IMR-90 (cell line): ENCODE measurements at regions not wholly inside any gene's neighbourhood (a gene's known extent, or its start where the extent isn't known, plus 50 kb on each side); places are given as distances from the start of the nearest gene placed in this dataset.

ENCODE experiments used
- CHD1 ChIP-seq: IDR thresholded peaks from 2 replicates; pipeline ENCODE4 v1.6.1; 2012; ENCODE audit warnings: low read depth, low read length, improper control_type of control experiment
- FOS ChIP-seq: fragments of 150-350 bp; IDR thresholded peaks from 2 replicates; pipeline ENCODE4 v1.6.1; 2016; ENCODE audit warnings: low read depth, low read length
- NFE2L2 ChIP-seq: fragments of 150-350 bp; IDR thresholded peaks from 2 replicates; pipeline ENCODE4 v1.6.1; 2016; ENCODE audit warnings: low read depth, mild to moderate bottlenecking, low read length
- POLR2A ChIP-seq: IDR thresholded peaks from 2 replicates; pipeline ENCODE4 v1.6.1; 2012; ENCODE audit warnings: mild to moderate bottlenecking, low read depth, low read length
- RAD21 ChIP-seq: IDR thresholded peaks from 2 replicates; pipeline ENCODE4 v1.6.1; 2012; ENCODE audit warnings: low read length, improper control_type of control experiment
- RCOR1 ChIP-seq: IDR thresholded peaks from 2 replicates; pipeline ENCODE4 v1.6.1; 2012; ENCODE audit warnings: mild to moderate bottlenecking, low read length, improper control_type of control experiment; ENCODE audit not compliant: insufficient replicate concordance
- RFX5 ChIP-seq: IDR thresholded peaks from 2 replicates; pipeline ENCODE4 v1.8.0; 2012; ENCODE audit warnings: low read depth, mild to moderate bottlenecking, low read length, moderate library complexity
- SMC3 ChIP-seq: fragments of 150-350 bp; IDR thresholded peaks from 2 replicates; pipeline ENCODE4 v1.6.1; 2016; ENCODE audit warnings: low read depth, mild to moderate bottlenecking, antibody characterized with exemption, low read length, moderate library complexity
- TF ChIP-seq, protein P1 (sequence below): conservative IDR thresholded peaks from 2 replicates; pipeline ENCODE4 v1.5.1; 2012; ENCODE audit warnings: mild to moderate bottlenecking, low read depth, low read length, improper control_type of control experiment

DNA sequence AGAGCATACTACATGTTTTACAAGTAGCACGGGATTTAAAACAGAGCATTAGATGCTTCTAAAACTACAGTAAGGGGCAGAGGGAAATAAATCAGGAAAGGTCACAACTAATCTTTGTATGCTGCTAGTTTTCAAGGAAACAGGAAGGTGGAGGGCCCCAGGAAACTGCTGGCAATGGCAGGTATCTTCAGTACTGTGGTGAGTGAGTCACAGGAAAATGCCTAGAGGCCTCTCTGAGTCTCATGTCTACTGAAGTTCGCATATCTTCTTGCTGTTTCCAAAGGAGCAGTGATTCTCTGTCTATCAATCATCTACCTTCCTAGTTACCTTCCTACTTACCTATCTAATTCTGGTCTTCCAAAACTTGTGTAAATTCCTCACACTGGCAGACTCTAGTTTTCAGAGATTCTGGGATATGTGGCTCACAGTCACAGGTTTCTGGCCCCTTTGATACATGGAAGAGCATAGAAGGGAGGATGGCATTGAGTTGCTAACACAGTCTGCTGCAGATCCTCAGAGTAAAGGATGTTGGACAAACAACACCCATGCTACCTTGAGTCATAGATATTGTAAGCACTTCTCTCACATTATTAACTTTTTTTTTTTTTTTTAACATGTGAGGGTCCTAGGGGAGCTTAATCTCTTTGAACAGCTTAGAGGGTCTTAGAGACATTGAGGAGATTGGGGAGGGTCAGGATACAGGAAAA lies 58.8 kb upstream of the SYN3 start:
- TF ChIP-seq, protein P1, sequence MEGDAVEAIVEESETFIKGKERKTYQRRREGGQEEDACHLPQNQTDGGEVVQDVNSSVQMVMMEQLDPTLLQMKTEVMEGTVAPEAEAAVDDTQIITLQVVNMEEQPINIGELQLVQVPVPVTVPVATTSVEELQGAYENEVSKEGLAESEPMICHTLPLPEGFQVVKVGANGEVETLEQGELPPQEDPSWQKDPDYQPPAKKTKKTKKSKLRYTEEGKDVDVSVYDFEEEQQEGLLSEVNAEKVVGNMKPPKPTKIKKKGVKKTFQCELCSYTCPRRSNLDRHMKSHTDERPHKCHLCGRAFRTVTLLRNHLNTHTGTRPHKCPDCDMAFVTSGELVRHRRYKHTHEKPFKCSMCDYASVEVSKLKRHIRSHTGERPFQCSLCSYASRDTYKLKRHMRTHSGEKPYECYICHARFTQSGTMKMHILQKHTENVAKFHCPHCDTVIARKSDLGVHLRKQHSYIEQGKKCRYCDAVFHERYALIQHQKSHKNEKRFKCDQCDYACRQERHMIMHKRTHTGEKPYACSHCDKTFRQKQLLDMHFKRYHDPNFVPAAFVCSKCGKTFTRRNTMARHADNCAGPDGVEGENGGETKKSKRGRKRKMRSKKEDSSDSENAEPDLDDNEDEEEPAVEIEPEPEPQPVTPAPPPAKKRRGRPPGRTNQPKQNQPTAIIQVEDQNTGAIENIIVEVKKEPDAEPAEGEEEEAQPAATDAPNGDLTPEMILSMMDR = no peak
- TF ChIP-seq CHD1 (no peak), RAD21 (no peak), SMC3 (no peak), FOS (no peak), RCOR1 (no peak), POLR2A (no peak), RFX5 (no peak), NFE2L2 (no peak)
